Heart left ventricle (tissue), 13 donors: ENCODE measurements at regions not wholly inside any gene's neighbourhood (a gene's known extent, or its start where the extent isn't known, plus 50 kb on each side); places are given as distances from the start of the nearest gene placed in this dataset.

Source experiments
- POLR2A ChIP-seq, 2 donors: fragments of 450-650 bp; IDR thresholded peaks; one replicate each; pipeline ENCODE4 v1.6.1; 2017; ENCODE audit warnings: antibody characterized with exemption in 2 of 2, mild to moderate bottlenecking in 2 of 2, moderate library complexity in 2 of 2
- TF ChIP-seq, protein P1 (sequence below), 12 donors: fragments of 200-600 bp; sonication (generic) in 4 of 12; IDR thresholded peaks; one replicate each; pipeline versions ENCODE4 v1.5.0 to v1.8.0; 2018 to 2022; ENCODE audit warnings: antibody characterized with exemption in 12 of 12, mild to moderate bottlenecking in 5 of 12
- donor health status: ischemic (EF 13 %, LVEDD 7.1; RV severe dilation, severe dysfunction).
- donor health status: DM: no; HTN: yes; CAD: no.
- donor health status: DM: no; HTN: no; CAD: no.
- donor health status: ischemic (EF 25% LVEDD 6.9; RV normal size, moderate dysfunction).
- donor health status: ischemic (EF 25% LVEDD 5.7; RV mildly dilated, moderate dysfunction).
- donor health status: ischemic (EF 35%, LVEDD 5.7; RV mildly dilated, moderate dysfunction).
- donor health status: nonischemic (EF 11% LVEDD 7.7; RV severe dilation, severe dysfunction).
- donor health status: DM: yes; HTN: yes; CAD: no.
- donor health status: PGD.
- donor health status: ischemic (EF 29% LVEDD 5.4; RV normal size, mild dysfunction).
- donor health status: nonischemic (EF 23%, LVEDD 6.1; RV moderate dilation, normal function).

DNA sequence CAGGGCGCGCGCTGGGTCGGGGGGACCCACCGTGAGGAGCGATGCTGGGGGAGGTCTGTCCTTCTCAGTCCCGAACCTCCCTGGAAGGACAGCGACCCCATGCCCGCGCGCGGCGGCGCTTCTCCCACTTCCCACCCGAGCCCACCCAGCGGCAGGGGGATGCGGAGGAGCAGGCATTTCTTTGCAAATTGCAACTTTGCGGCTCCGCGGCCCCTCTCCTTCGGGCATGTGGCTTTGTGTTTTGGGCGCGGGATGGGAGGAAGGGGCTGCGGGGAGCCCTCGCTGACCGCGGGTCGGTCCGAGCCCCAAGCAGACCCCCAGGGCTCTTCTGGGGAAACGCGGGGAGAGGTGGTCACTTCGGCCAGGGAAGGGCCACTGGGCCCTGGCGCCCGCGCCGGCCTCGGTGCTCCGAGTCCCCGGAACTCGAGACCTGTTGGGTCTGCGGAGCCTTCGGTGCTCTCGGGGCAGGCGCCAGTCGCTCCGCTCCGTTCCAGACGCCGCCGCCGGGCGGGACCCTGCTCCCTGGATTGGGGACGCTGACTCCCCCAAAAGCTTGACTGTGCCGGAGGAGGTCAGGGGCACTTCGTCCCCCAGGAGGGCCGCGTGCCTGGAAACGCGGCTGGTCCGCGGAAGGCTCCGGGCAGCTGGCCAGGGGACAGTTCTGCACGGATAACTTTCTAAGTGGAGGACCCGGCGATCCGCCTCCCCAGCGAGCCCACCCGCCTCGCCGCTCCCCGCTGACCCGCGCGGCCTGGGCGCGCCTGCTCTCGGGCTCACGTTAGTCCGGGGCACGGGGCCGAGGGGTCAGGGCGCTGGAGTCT is 164.2 kb upstream of the DPP6 start:
- TF ChIP-seq, protein P1, sequence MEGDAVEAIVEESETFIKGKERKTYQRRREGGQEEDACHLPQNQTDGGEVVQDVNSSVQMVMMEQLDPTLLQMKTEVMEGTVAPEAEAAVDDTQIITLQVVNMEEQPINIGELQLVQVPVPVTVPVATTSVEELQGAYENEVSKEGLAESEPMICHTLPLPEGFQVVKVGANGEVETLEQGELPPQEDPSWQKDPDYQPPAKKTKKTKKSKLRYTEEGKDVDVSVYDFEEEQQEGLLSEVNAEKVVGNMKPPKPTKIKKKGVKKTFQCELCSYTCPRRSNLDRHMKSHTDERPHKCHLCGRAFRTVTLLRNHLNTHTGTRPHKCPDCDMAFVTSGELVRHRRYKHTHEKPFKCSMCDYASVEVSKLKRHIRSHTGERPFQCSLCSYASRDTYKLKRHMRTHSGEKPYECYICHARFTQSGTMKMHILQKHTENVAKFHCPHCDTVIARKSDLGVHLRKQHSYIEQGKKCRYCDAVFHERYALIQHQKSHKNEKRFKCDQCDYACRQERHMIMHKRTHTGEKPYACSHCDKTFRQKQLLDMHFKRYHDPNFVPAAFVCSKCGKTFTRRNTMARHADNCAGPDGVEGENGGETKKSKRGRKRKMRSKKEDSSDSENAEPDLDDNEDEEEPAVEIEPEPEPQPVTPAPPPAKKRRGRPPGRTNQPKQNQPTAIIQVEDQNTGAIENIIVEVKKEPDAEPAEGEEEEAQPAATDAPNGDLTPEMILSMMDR (IDR thresholded peaks at IDR 0.05) = no peak
- TF ChIP-seq POLR2A (IDR thresholded peaks at IDR 0.05) = no peak
